Kidney (tissue), 13 donors: ENCODE measurements at regions not wholly inside any gene's neighbourhood (a gene's known extent, or its start where the extent isn't known, plus 50 kb on each side); places are given as distances from the start of the nearest gene placed in this dataset.

ENCODE experiments used
- DNase-seq, 5 donors: peaks; one replicate each; pipeline ENCODE4 v3.0.0-alpha.2; 2013 to 2020
- FAIRE-seq: peaks from 2 replicates; lab custom pipeline; 2012; peaks lifted over from hg19 to GRCh38; lab: Jason Lieb, UNC
- H3K27ac ChIP-seq, 2 donors: one replicate each; pipeline ENCODE4 v1.7.0; 2013; ENCODE audit warnings: low read depth in 2 of 2, low read length in 2 of 2, inconsistent platforms in 1 of 2
- H3K27me3 ChIP-seq: one replicate; pipeline ENCODE4 v1.7.1; 2013; ENCODE audit warnings: low read length, inconsistent platforms; ENCODE audit not compliant: control insufficient read depth, insufficient read depth
- H3K36me3 ChIP-seq, 3 donors: one replicate each; pipeline versions ENCODE4 v1.7.0 to v1.7.1; 2013; ENCODE audit warnings: low read length in 3 of 3, control low read depth in 1 of 3, inconsistent platforms in 1 of 3; ENCODE audit not compliant: insufficient read depth in 3 of 3, control insufficient read depth in 2 of 3
- H3K4me1 ChIP-seq, 3 donors: one replicate each; pipeline versions ENCODE4 v1.7.0 to v1.7.1; 2013; ENCODE audit warnings: low read length in 3 of 3, inconsistent platforms in 1 of 3, low read depth in 1 of 3; ENCODE audit not compliant: control insufficient read depth in 2 of 3, insufficient read depth in 2 of 3
- H3K4me3 ChIP-seq, 3 donors: one replicate each; pipeline versions ENCODE4 v1.7.0 to v1.8.1; 2013; ENCODE audit warnings: low read length in 3 of 3, control low read depth in 1 of 3, inconsistent platforms in 1 of 3
- H3K9ac ChIP-seq, 3 donors: one replicate each; pipeline versions ENCODE4 v1.7.0 to v1.7.1; 2013; ENCODE audit warnings: low read length in 3 of 3, control low read depth in 1 of 3, inconsistent platforms in 1 of 3
- H3K9me3 ChIP-seq, 3 donors: one replicate each; pipeline versions ENCODE4 v1.7.0 to v1.7.1; 2013; ENCODE audit warnings: low read length in 3 of 3, control low read depth in 1 of 3, inconsistent platforms in 1 of 3; ENCODE audit not compliant: control insufficient read depth in 2 of 3, insufficient read depth in 1 of 3
- intact Hi-C: fragments of 100-400 bp; cut with DNase I; formaldehyde crosslinking; loops from one replicate; pipeline ENCODE4 v1.11.1; 2022
- TF ChIP-seq, protein P1 (sequence below): IDR thresholded peaks from 3 replicates; pipeline ENCODE4 v1.5.1; 2012; ENCODE audit warnings: mild to moderate bottlenecking, moderate library complexity, borderline replicate concordance; ENCODE audit not compliant: insufficient read depth; ENCODE audit errors: extremely low read depth
- donor health status: control.
- donor health status: control.
- donor health status: control.
- donor health status: control.
- donor health status: control.
- donor health status: DM: yes; HTN: yes; CAD: no.
- donor health status: Normal renal cell carcinoma (clear cell type).

DNA sequence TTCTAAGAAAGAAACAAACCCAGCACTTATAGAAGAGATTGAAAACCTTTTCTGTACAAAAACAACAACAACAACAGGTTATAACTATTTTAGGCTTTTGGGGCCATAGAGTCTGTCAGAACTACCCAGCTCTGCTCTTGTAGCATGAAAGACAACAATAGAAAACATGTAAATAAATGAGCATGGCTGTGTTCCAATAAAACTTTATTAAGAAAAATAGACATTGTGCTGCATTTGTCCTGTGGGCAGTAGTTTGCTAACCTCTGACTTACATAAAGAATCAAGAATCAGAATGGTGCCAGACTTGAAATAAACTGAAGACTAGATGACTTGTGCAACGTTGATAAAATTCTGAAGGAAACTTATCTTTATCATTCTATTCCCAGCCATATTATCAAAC is 617.5 kb downstream of the DIAPH3 start:
- FAIRE-seq = no peak

DNA sequence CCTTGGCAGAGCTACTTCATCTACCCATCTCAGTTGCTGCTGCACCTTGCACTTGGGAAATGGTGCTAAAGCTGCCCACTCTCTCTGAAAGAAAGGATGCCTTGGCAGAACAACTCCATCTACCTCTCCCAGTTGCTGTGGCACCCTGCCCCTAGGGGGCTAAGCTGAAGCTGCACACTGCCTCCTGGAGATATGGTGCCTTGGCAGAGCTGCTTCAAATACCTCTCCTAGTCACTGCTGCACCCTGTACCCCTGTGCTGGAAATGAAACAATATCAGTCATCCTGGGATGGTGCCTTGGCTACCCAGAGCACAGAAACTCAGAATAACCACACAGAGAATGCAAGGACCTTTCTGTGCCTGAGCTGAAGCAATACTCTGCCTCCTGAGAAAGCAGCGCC is 615.8 kb downstream of the DIAPH3 start:
- no peak for FAIRE-seq
- TF ChIP-seq, protein P1, sequence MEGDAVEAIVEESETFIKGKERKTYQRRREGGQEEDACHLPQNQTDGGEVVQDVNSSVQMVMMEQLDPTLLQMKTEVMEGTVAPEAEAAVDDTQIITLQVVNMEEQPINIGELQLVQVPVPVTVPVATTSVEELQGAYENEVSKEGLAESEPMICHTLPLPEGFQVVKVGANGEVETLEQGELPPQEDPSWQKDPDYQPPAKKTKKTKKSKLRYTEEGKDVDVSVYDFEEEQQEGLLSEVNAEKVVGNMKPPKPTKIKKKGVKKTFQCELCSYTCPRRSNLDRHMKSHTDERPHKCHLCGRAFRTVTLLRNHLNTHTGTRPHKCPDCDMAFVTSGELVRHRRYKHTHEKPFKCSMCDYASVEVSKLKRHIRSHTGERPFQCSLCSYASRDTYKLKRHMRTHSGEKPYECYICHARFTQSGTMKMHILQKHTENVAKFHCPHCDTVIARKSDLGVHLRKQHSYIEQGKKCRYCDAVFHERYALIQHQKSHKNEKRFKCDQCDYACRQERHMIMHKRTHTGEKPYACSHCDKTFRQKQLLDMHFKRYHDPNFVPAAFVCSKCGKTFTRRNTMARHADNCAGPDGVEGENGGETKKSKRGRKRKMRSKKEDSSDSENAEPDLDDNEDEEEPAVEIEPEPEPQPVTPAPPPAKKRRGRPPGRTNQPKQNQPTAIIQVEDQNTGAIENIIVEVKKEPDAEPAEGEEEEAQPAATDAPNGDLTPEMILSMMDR = no peak
- intact Hi-C loops = no loop called here

More for the DNA sequence above, 617.5 kb downstream of the DIAPH3 start:
- intact Hi-C loops = no loop called here
- H3K9me3 ChIP-seq = peaks cover 0 to 5% (median 0%) of the 10 kb centered on the region in 3 donors
- no peak overlapping the region for H3K27ac ChIP-seq
- no peaks in the 10 kb centered on the region for H3K4me1 ChIP-seq
- no peak overlapping the region for H3K9ac ChIP-seq
- no peaks in the 10 kb centered on the region for H3K27me3 ChIP-seq
- no peak for DNase-seq
- no peaks in the 10 kb centered on the region for H3K36me3 ChIP-seq
- no peak overlapping the region for H3K4me3 ChIP-seq
- TF ChIP-seq, protein P1 = no peak

DNA sequence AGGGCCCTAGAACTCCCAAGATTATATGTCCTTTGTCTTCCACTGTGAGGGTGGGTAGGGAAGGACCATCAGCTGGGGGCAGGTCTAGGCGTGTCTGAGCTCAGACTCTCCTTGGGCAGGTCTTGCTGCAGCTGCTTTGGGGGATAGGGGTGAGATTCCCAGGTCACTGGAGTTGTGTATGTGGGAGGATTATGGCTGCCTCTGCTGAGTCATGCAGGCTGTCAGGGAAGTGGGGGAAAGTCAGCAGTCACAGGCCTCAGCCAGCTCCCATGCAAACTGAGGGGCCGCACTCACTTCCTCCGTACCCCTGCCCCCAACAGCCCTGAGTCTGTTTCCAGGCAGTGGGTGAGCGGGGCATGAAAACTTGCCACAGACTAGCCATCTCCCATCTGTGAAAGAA is 600.8 kb downstream of the DIAPH3 start:
- Histone ChIP-seq H3K27ac (no peak overlapping the region), H3K9ac (no peak overlapping the region), H3K27me3 (no peaks in the 10 kb centered on the region), H3K4me1 (no peaks in the 10 kb centered on the region), H3K9me3 (peaks cover 0 to 4% (median 0%) of the 10 kb centered on the region in 3 donors), H3K4me3 (no peak overlapping the region), H3K36me3 (no peaks in the 10 kb centered on the region)
- DNase-seq (no peak), FAIRE-seq (no peak)
- intact Hi-C loops = no loop called here
- TF ChIP-seq, protein P1 = no peak

More for the DNA sequence above, 615.8 kb downstream of the DIAPH3 start:
- Histone ChIP-seq H3K36me3 (no peaks in the 10 kb centered on the region), H3K27me3 (no peaks in the 10 kb centered on the region), H3K4me1 (no peaks in the 10 kb centered on the region), H3K4me3 (no peak overlapping the region), H3K27ac (no peak overlapping the region), H3K9me3 (peaks cover 0 to 5% (median 0%) of the 10 kb centered on the region in 3 donors), H3K9ac (no peak overlapping the region)
- DNase-seq = no peak

DNA sequence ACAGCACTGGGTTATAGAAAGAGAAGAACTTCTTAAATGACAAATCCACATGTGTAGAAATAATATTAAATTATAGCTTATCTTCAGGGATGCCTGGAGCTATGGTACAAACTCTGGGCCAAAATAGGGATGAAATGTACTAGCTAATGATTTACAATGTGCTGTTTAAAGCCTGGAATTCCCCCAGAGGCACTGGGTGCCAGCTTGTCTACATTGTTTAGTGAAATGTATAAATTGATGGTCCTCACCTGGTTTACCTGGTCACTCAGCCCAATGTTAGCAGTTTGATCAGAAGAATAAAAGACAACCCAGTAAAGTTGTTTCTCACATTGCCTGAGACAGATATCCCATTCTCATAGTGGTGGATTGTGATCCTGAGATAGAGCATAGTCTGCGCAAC is 597.2 kb downstream of the DIAPH3 start:
- TF ChIP-seq, protein P1 = no peak
- Histone ChIP-seq H3K4me3 (no peak overlapping the region), H3K27me3 (no peaks in the 10 kb centered on the region), H3K9ac (no peak overlapping the region), H3K36me3 (no peaks in the 10 kb centered on the region), H3K4me1 (no peaks in the 10 kb centered on the region), H3K9me3 (peaks cover 0 to 2% (median 0%) of the 10 kb centered on the region in 3 donors), H3K27ac (no peak overlapping the region)
- DNase-seq = peak in 1 of 5 donors; percentile 14
- intact Hi-C loops = no loop called here
- no peak for FAIRE-seq
